Neural cell (in vitro differentiated cells): ENCODE measurements at regions not wholly inside any gene's neighbourhood (a gene's known extent, or its start where the extent isn't known, plus 50 kb on each side); places are given as distances from the start of the nearest gene placed in this dataset.

Experiments
- H2AFZ ChIP-seq: fragments of 200-600, 300-800 bp; sonication (generic), shearing (Covaris generic); 2 replicates; pipeline ENCODE4 v1.6.0; 2014; ENCODE audit warnings: low read depth, mild to moderate bottlenecking, antibody characterized with exemption, low read length, moderate library complexity
- H3F3A ChIP-seq: fragments of 200-600 bp; shearing (Covaris generic); 2 replicates; pipeline ENCODE4 v1.6.1; 2016; ENCODE audit warnings: mild to moderate bottlenecking, moderate library complexity, mixed read lengths, antibody characterized with exemption, low read length; ENCODE audit not compliant: insufficient read depth, poor library complexity, severe bottlenecking
- H3K27ac ChIP-seq: fragments of 200-600, 300-800 bp; sonication (generic), shearing (Covaris generic); 2 replicates; pipeline ENCODE4 v1.5.1; 2014; ENCODE audit warnings: mild to moderate bottlenecking, low read length, moderate library complexity
- H3K27me3 ChIP-seq: fragments of 300-800, 200-600 bp; sonication (generic), shearing (Covaris generic); 2 replicates; pipeline ENCODE4 v1.6.0; 2014; ENCODE audit warnings: mild to moderate bottlenecking, low read depth, low read length, moderate library complexity; ENCODE audit not compliant: insufficient read depth
- H3K36me3 ChIP-seq: fragments of 300-800, 200-600 bp; sonication (generic), shearing (Covaris generic); 2 replicates; pipeline ENCODE4 v1.5.1; 2014; ENCODE audit warnings: mild to moderate bottlenecking, antibody characterized with exemption, low read length, moderate library complexity; ENCODE audit not compliant: insufficient read depth
- H3K4me2 ChIP-seq: fragments of 300-800, 200-600 bp; sonication (generic), shearing (Covaris generic); 2 replicates; pipeline ENCODE4 v1.6.0; 2014; ENCODE audit warnings: mild to moderate bottlenecking, low read length
- H3K4me3 ChIP-seq: fragments of 300-800, 200-600 bp; sonication (generic), shearing (Covaris generic); 2 replicates; pipeline ENCODE4 v1.5.1; 2014; ENCODE audit warnings: mild to moderate bottlenecking, low read length, moderate library complexity
- H3K79me2 ChIP-seq: fragments of 200-600 bp; shearing (Covaris generic); replicated peaks from 2 replicates; pipeline ENCODE4 v1.6.0; 2014; ENCODE audit warnings: mild to moderate bottlenecking, low read length, moderate library complexity; ENCODE audit not compliant: insufficient read depth
- H3K9ac ChIP-seq: fragments of 300-800, 200-600 bp; sonication (generic), shearing (Covaris generic); 2 replicates; pipeline ENCODE4 v1.6.1; 2016; ENCODE audit warnings: mild to moderate bottlenecking, low read length, mixed read lengths
- H3K9me2 ChIP-seq: fragments of 200-600 bp; shearing (Covaris generic); 2 replicates; pipeline ENCODE4 v1.6.1; 2016; ENCODE audit warnings: mild to moderate bottlenecking, low read length, mixed read lengths; ENCODE audit not compliant: insufficient read depth
- H3K9me3 ChIP-seq: fragments of 200-600, 300-800 bp; sonication (generic), shearing (Covaris generic); 2 replicates; pipeline ENCODE4 v1.6.1; 2016; ENCODE audit warnings: mild to moderate bottlenecking, mixed run types, low read length, moderate library complexity, mixed read lengths
- H4K20me1 ChIP-seq: fragments of 200-600 bp; shearing (Covaris generic); 2 replicates; pipeline ENCODE4 v1.6.1; 2016; ENCODE audit warnings: mild to moderate bottlenecking, mixed run types; ENCODE audit not compliant: insufficient read depth
- EP300 ChIP-seq: fragments of 450-650 bp; conservative IDR thresholded peaks from 2 replicates; pipeline ENCODE4 v1.6.1; 2014; ENCODE audit warnings: antibody characterized with exemption, mild to moderate bottlenecking, moderate library complexity; ENCODE audit not compliant: poor library complexity, severe bottlenecking
- EZH2 ChIP-seq: fragments of 200-600, 300-800 bp; shearing (Covaris generic), sonication (generic); IDR thresholded peaks from 2 replicates; pipeline ENCODE4 v1.6.1; 2014; ENCODE audit warnings: antibody characterized with exemption, low read length, borderline replicate concordance, mild to moderate bottlenecking; ENCODE audit not compliant: insufficient read depth, poor library complexity, severe bottlenecking
- MXI1 ChIP-seq: fragments of 450-650 bp; conservative IDR thresholded peaks from 2 replicates; pipeline ENCODE4 v1.6.1; 2014; ENCODE audit warnings: antibody characterized with exemption, mild to moderate bottlenecking; ENCODE audit not compliant: poor library complexity, severe bottlenecking
- POLR2AphosphoS5 ChIP-seq: IDR thresholded peaks from 2 replicates; pipeline ENCODE4 v1.6.1; 2012
- RAD21 ChIP-seq: fragments of 450-650 bp; conservative IDR thresholded peaks from 2 replicates; pipeline ENCODE4 v1.6.1; 2014; ENCODE audit warnings: antibody characterized with exemption, mild to moderate bottlenecking, moderate library complexity
- REST ChIP-seq: IDR thresholded peaks from 2 replicates; pipeline ENCODE4 v1.6.1; 2012; ENCODE audit warnings: borderline replicate concordance
- SMC3 ChIP-seq: fragments of 450-650 bp; conservative IDR thresholded peaks from 2 replicates; pipeline ENCODE4 v1.6.1; 2014; ENCODE audit warnings: antibody characterized with exemption, mild to moderate bottlenecking, moderate library complexity; ENCODE audit not compliant: poor library complexity
- TAF1 ChIP-seq: IDR thresholded peaks from 2 replicates; pipeline ENCODE4 v1.6.1; 2012; ENCODE audit warnings: low read depth
- TF ChIP-seq, protein P1 (sequence below): fragments of 450-650 bp; IDR thresholded peaks from 2 replicates; pipeline ENCODE4 v1.5.1; 2014; ENCODE audit warnings: antibody characterized with exemption, mild to moderate bottlenecking, moderate library complexity; ENCODE audit not compliant: poor library complexity, severe bottlenecking

- H2AFZ ChIP-seq = no peak overlapping the region
- H3K27ac ChIP-seq = no peak overlapping the region
- TF ChIP-seq EP300 (no peak), POLR2AphosphoS5 (no peak), SMC3 (no peak), RAD21 (no peak), EZH2 (no peak), REST (no peak), MXI1 (no peak), TAF1 (no peak)
- TF ChIP-seq, protein P1, sequence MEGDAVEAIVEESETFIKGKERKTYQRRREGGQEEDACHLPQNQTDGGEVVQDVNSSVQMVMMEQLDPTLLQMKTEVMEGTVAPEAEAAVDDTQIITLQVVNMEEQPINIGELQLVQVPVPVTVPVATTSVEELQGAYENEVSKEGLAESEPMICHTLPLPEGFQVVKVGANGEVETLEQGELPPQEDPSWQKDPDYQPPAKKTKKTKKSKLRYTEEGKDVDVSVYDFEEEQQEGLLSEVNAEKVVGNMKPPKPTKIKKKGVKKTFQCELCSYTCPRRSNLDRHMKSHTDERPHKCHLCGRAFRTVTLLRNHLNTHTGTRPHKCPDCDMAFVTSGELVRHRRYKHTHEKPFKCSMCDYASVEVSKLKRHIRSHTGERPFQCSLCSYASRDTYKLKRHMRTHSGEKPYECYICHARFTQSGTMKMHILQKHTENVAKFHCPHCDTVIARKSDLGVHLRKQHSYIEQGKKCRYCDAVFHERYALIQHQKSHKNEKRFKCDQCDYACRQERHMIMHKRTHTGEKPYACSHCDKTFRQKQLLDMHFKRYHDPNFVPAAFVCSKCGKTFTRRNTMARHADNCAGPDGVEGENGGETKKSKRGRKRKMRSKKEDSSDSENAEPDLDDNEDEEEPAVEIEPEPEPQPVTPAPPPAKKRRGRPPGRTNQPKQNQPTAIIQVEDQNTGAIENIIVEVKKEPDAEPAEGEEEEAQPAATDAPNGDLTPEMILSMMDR = no peak
- H3F3A ChIP-seq = no peaks in the 10 kb centered on the region
- H3K4me2 ChIP-seq = no peak overlapping the region
- H3K9me3 ChIP-seq = no peaks in the 10 kb centered on the region
- no peaks in the 10 kb centered on the region for H3K79me2 ChIP-seq
- H3K27me3 ChIP-seq = no peaks in the 10 kb centered on the region
- no peaks in the 10 kb centered on the region for H3K36me3 ChIP-seq
- H3K4me3 ChIP-seq = no peak overlapping the region
- no peak overlapping the region for H3K9ac ChIP-seq
- H3K9me2 ChIP-seq = no peaks in the 10 kb centered on the region
- no peaks in the 10 kb centered on the region for H4K20me1 ChIP-seq
Observed at GRCh38 chr6:43992783-43993644, 134.2 kb downstream of the MRPL14 start.

- Histone ChIP-seq H3K9ac (no peak overlapping the region), H3K9me3 (no peaks in the 10 kb centered on the region), H3K27me3 (no peaks in the 10 kb centered on the region), H3K4me2 (no peak overlapping the region), H3K79me2 (no peaks in the 10 kb centered on the region), H4K20me1 (no peaks in the 10 kb centered on the region), H3K36me3 (no peaks in the 10 kb centered on the region), H3K4me3 (no peak overlapping the region), H3K9me2 (no peaks in the 10 kb centered on the region), H3F3A (no peaks in the 10 kb centered on the region), H2AFZ (no peak overlapping the region), H3K27ac (no peak overlapping the region)
- no peak for TF ChIP-seq EP300
- no peak for TF ChIP-seq REST
- TF ChIP-seq MXI1 = no peak
- TF ChIP-seq POLR2AphosphoS5 = no peak
- no peak for TF ChIP-seq SMC3
- TF ChIP-seq TAF1 = no peak
- TF ChIP-seq EZH2 = no peak
- no peak for TF ChIP-seq RAD21
- TF ChIP-seq, protein P1 = no peak
Observed at GRCh38 chr6:43992126-43992663, 135.1 kb downstream of the MRPL14 start.
